H1 (cell line): ENCODE measurements at regions not wholly inside any gene's neighbourhood (a gene's known extent, or its start where the extent isn't known, plus 50 kb on each side); places are given as distances from the start of the nearest gene placed in this dataset.

Experiments used
- CTCF ChIA-PET: fragments of 300-600 bp; sonication (Branson Sonifier 250); formaldehyde crosslinking; loops from one replicate; lab custom pipeline; 2021; ENCODE audit not compliant: partially characterized antibody; lab: Charles Lee
- POLR2A ChIA-PET: fragments of 300-600 bp; sonication (Branson Sonifier 250); formaldehyde crosslinking; loops from one replicate; lab custom pipeline; 2021; ENCODE audit warnings: inconsistent platforms; ENCODE audit not compliant: partially characterized antibody; lab: Charles Lee
- DNase-seq, 2 experiments: peaks; one replicate each; pipeline versions ENCODE4 v3.0.0 to v3.0.0-alpha.2; 2010 to 2022; ENCODE audit warnings: low spot score in 2 of 2, low read depth in 1 of 2, mixed read lengths in 1 of 2
- FAIRE-seq: peaks from 2 replicates; lab custom pipeline; 2011; peaks lifted over from hg19 to GRCh38; lab: Jason Lieb, UNC
- H2AFZ ChIP-seq: 2 replicates; pipeline ENCODE4 v1.8.1; 2012; ENCODE audit warnings: low read length, inconsistent platforms
- H2AK5ac ChIP-seq: 2 replicates; pipeline ENCODE4 v1.6.1; 2013; ENCODE audit warnings: low read depth, low read length
- H2BK120ac ChIP-seq: replicated peaks from 2 replicates; pipeline ENCODE3; 2013; ENCODE audit warnings: low read depth, low read length, inconsistent platforms
- H2BK12ac ChIP-seq: 2 replicates; pipeline ENCODE4 v1.6.1; 2013; ENCODE audit warnings: low read depth, low read length
- H2BK15ac ChIP-seq: 2 replicates; pipeline ENCODE4 v1.6.1; 2013; ENCODE audit warnings: low read length
- H2BK20ac ChIP-seq: 2 replicates; pipeline ENCODE4 v1.6.1; 2013; ENCODE audit warnings: low read length
- H2BK5ac ChIP-seq: 2 replicates; pipeline ENCODE4 v1.6.1; 2013; ENCODE audit warnings: low read depth, low read length
- H3K14ac ChIP-seq: 2 replicates; pipeline ENCODE4 v1.6.1; 2013; ENCODE audit warnings: inconsistent platforms; ENCODE audit not compliant: insufficient read length
- H3K18ac ChIP-seq: 2 replicates; pipeline ENCODE4 v1.6.1; 2013; ENCODE audit warnings: low read length; ENCODE audit errors: extremely low read depth
- H3K23ac ChIP-seq: 2 replicates; pipeline ENCODE4 v1.6.1; 2013; ENCODE audit warnings: inconsistent platforms; ENCODE audit not compliant: insufficient read length
- H3K23me2 ChIP-seq: 2 replicates; pipeline ENCODE4 v1.6.1; 2013; ENCODE audit warnings: low read depth, low read length
- H3K27ac ChIP-seq: 2 replicates; pipeline ENCODE4 v1.6.1; 2011; ENCODE audit warnings: low read depth, low read length, inconsistent platforms
- H3K27me3 ChIP-seq, 4 experiments: replicated peaks in 1 of 4; 1 replicate in 1 of 4; 2 replicates in 3 of 4; pipeline versions ENCODE4 v1.6.1 to v1.8.1; 2011 to 2013; ENCODE audit warnings: low read length in 3 of 4, mild to moderate bottlenecking in 3 of 4, inconsistent platforms in 2 of 4, mixed read lengths in 2 of 4, moderate library complexity in 1 of 4; ENCODE audit not compliant: control insufficient read depth in 3 of 4, insufficient read depth in 3 of 4; ENCODE audit errors: extremely low read depth in 1 of 4
- H3K36me3 ChIP-seq, 4 experiments: 2 replicates each; pipeline versions ENCODE4 v1.6.1 to v1.8.1; 2011 to 2013; ENCODE audit warnings: mild to moderate bottlenecking in 4 of 4, low read length in 3 of 4, moderate library complexity in 2 of 4, control low read depth in 1 of 4, inconsistent platforms in 1 of 4; ENCODE audit not compliant: insufficient read depth in 4 of 4, control insufficient read depth in 2 of 4
- H3K4ac ChIP-seq: replicated peaks from 2 replicates; pipeline ENCODE3; 2013; ENCODE audit warnings: low read length, low read depth, mixed read lengths, inconsistent platforms; ENCODE audit not compliant: insufficient read length
- H3K4me1 ChIP-seq, 4 experiments: replicated peaks in 1 of 4; 1 replicate in 1 of 4; 2 replicates in 3 of 4; pipeline versions ENCODE4 v1.6.1 to v1.8.1; 2011 to 2013; ENCODE audit warnings: low read length in 3 of 4, inconsistent platforms in 2 of 4, mixed read lengths in 1 of 4; ENCODE audit not compliant: insufficient read depth in 4 of 4, control insufficient read depth in 3 of 4
- H3K4me2 ChIP-seq, 2 experiments: 2 replicates each; pipeline versions ENCODE4 v1.6.1 to v1.8.1; 2011 to 2013; ENCODE audit warnings: low read depth in 2 of 2, low read length in 2 of 2, control low read depth in 1 of 2, inconsistent platforms in 1 of 2, mild to moderate bottlenecking in 1 of 2; ENCODE audit not compliant: insufficient read depth in 1 of 2
- H3K4me3 ChIP-seq, 4 experiments: fragments of 200-600, 300-600 bp in 1 of 4; sonication (generic), shearing (Covaris generic), sonication (Bioruptor Twin) in 1 of 4; 2 replicates each; pipeline versions ENCODE4 v1.5.1 to v1.8.1; 2011 to 2016; ENCODE audit warnings: low read length in 4 of 4, low read depth in 3 of 4, control low read depth in 2 of 4, inconsistent platforms in 2 of 4, mild to moderate bottlenecking in 2 of 4, mixed read lengths in 1 of 4, moderate library complexity in 1 of 4; ENCODE audit not compliant: insufficient read depth in 2 of 4; ENCODE audit errors: extremely low read depth in 1 of 4
- H3K56ac ChIP-seq: replicated peaks from 2 replicates; pipeline ENCODE3; 2013; ENCODE audit warnings: low read depth, mild to moderate bottlenecking, mixed read lengths, low read length, inconsistent platforms; ENCODE audit not compliant: insufficient read length
- H3K79me1 ChIP-seq: 2 replicates; pipeline ENCODE4 v1.6.1; 2013; ENCODE audit warnings: low read depth, low read length, control low read depth
- H3K79me2 ChIP-seq, 2 experiments: 2 replicates each; pipeline versions ENCODE4 v1.6.1 to v1.8.1; 2012 to 2013; ENCODE audit warnings: low read length in 2 of 2, mild to moderate bottlenecking in 2 of 2, inconsistent platforms in 1 of 2; ENCODE audit not compliant: insufficient read depth in 2 of 2, control insufficient read depth in 1 of 2
- H3K9ac ChIP-seq, 4 experiments: replicated peaks in 1 of 4; 1 replicate in 1 of 4; 2 replicates in 3 of 4; pipeline versions ENCODE4 v1.6.1 to v1.8.1; 2011 to 2013; ENCODE audit warnings: low read depth in 3 of 4, low read length in 3 of 4, control low read depth in 2 of 4, mild to moderate bottlenecking in 2 of 4, moderate library complexity in 2 of 4, inconsistent platforms in 1 of 4; ENCODE audit errors: extremely low read depth in 1 of 4
- H3K9me3 ChIP-seq, 2 experiments: 2 replicates each; pipeline versions ENCODE4 v1.6.1 to v1.8.1; 2012 to 2013; ENCODE audit warnings: mild to moderate bottlenecking in 2 of 2, moderate library complexity in 2 of 2, control low read depth in 1 of 2, inconsistent platforms in 1 of 2, low read depth in 1 of 2, low read length in 1 of 2, mixed read lengths in 1 of 2; ENCODE audit not compliant: insufficient read depth in 2 of 2
- H4K20me1 ChIP-seq, 2 experiments: replicated peaks in 1 of 2; 2 replicates each; pipeline versions ENCODE3 to v1.8.1; 2011 to 2013; ENCODE audit warnings: inconsistent platforms in 2 of 2, low read length in 2 of 2, mild to moderate bottlenecking in 1 of 2; ENCODE audit not compliant: insufficient read depth in 2 of 2, control insufficient read depth in 1 of 2
- H4K5ac ChIP-seq: 2 replicates; pipeline ENCODE4 v1.6.1; 2013; ENCODE audit warnings: low read length, low read depth, mixed read lengths, inconsistent platforms; ENCODE audit not compliant: insufficient read length
- H4K8ac ChIP-seq: 2 replicates; pipeline ENCODE4 v1.8.0; 2013; ENCODE audit warnings: mild to moderate bottlenecking, moderate library complexity, low read length, inconsistent platforms; ENCODE audit not compliant: insufficient read depth; ENCODE audit errors: extremely low read depth
- H4K91ac ChIP-seq: replicated peaks from 2 replicates; pipeline ENCODE3; 2013; ENCODE audit warnings: low read length, mixed read lengths, inconsistent platforms; ENCODE audit not compliant: insufficient read length
- CEBPB ChIP-seq: IDR thresholded peaks from 2 replicates; pipeline ENCODE4 v1.6.1; 2012; ENCODE audit warnings: low read depth, low read length
- E2F6 ChIP-seq: IDR thresholded peaks from 2 replicates; pipeline ENCODE4 v1.6.1; 2012; ENCODE audit warnings: inconsistent platforms
- RAD21 ChIP-seq, 2 experiments: IDR thresholded peaks in 1 of 2; conservative IDR thresholded peaks in 1 of 2; 2 replicates each; pipeline ENCODE4 v1.6.1; 2011; ENCODE audit warnings: low read depth in 2 of 2, low read length in 2 of 2, improper control_type of control experiment in 1 of 2, inconsistent platforms in 1 of 2, mild to moderate bottlenecking in 1 of 2, moderate library complexity in 1 of 2
- WGBS, 2 experiments: shearing (Covaris generic) in 1 of 2; methylation state at CpG; one replicate each; pipeline versions ENCODE4 v1.1.6 to v1.1.7; 2013 to 2015; ENCODE audit warnings: low lambda C conversion rate in 2 of 2, mixed read lengths in 2 of 2, inconsistent platforms in 1 of 2, low coverage in 1 of 2, missing lambda C conversion rate in 1 of 2; ENCODE audit not compliant: insufficient replicate concordance in 2 of 2, insufficient coverage in 1 of 2, insufficient read length in 1 of 2; ENCODE audit errors: extremely low coverage in 1 of 2, missing lambda C conversion rate in 1 of 2; 5-methylcytosine and 5-hydroxymethylcytosine counted together

GRCh38 chr10:128606055-128606454, 479.8 kb upstream of the MKI67 start:
- H3K23me2 ChIP-seq: no peaks in the 10 kb centered on the region
- H3K4me1 ChIP-seq: no peaks in the 10 kb centered on the region
- no peak overlapping the region for H3K9ac ChIP-seq
- H2BK120ac ChIP-seq: no peak overlapping the region
- no peak overlapping the region for H3K23ac ChIP-seq
- no peaks in the 10 kb centered on the region for H3K36me3 ChIP-seq
- no peak overlapping the region for H4K8ac ChIP-seq
- H3K56ac ChIP-seq: no peak overlapping the region
- H2BK5ac ChIP-seq: no peak overlapping the region
- H3K27ac ChIP-seq: no peak overlapping the region
- H2BK12ac ChIP-seq: no peak overlapping the region
- H3K4me3 ChIP-seq: no peak overlapping the region
- no peaks in the 10 kb centered on the region for H3K9me3 ChIP-seq
- no peak overlapping the region for H4K5ac ChIP-seq
- POLR2A ChIA-PET: no interaction called here
- H2BK20ac ChIP-seq: no peak overlapping the region
- no peak overlapping the region for H2AFZ ChIP-seq
- DNase-seq: no peak
- CTCF ChIA-PET: interaction anchor here (1.5 kb wide), 1 partner anchor 12 kb away, joined by 3 read pairs; no protein-coding TSS in a partner anchor
- no peak overlapping the region for H4K91ac ChIP-seq
- TF ChIP-seq CEBPB: peak; percentile 52
- TF ChIP-seq RAD21 (IDR thresholded peaks at IDR 0.05 in 1 of 2, conservative IDR thresholded peaks at IDR 0.05 in 1 of 2; ENCODE audit: low read depth in 2 of 2, low read length in 2 of 2): no peak
- TF ChIP-seq E2F6: no peak
- H3K4me2 ChIP-seq: no peak overlapping the region
- H3K18ac ChIP-seq: no peak overlapping the region
- no peaks in the 10 kb centered on the region for H4K20me1 ChIP-seq
- no peak overlapping the region for H3K14ac ChIP-seq
- no peak overlapping the region for H2AK5ac ChIP-seq
- FAIRE-seq: no peak
- H3K79me1 ChIP-seq: no peaks in the 10 kb centered on the region
- no peaks in the 10 kb centered on the region for H3K27me3 ChIP-seq
- 91% methylated on average over 4 of the region's 4 CpGs; no CpG with 5 or more reads in 1 of the 2 experiments for WGBS, 2 experiments
- H3K4ac ChIP-seq: no peak overlapping the region
- H2BK15ac ChIP-seq: no peak overlapping the region
- no peaks in the 10 kb centered on the region for H3K79me2 ChIP-seq
